HepG2 (cell line): ENCODE measurements at regions not wholly inside any gene's neighbourhood (a gene's known extent, or its start where the extent isn't known, plus 50 kb on each side); places are given as distances from the start of the nearest gene placed in this dataset.

ENCODE experiments used
- ATAC-seq: fragments of 200-7000 bp; cut with Tn5 transposase; 3 replicates; pipeline ENCODE4 v1.9.1; 2020; ENCODE audit warnings: mild to moderate bottlenecking, moderate library complexity
- BruUV-seq: library from RNA; stranded (reverse); fragments of 400-500 nt; replicated peaks from 2 replicates; lab custom pipeline; 2021; lab: Mats Ljungman, UMichigan
- CTCF ChIA-PET: fragments of 300-600 bp; formaldehyde crosslinking; extraction: SDS; loops from one replicate; lab custom pipeline; 2021; ENCODE audit warnings: low total read pairs, inconsistent platforms, low intra/inter-chr PET ratio; lab: Yijun Ruan, JAX
- POLR2A ChIA-PET: fragments of 350-600 bp; sonication (Branson Sonifier 250); formaldehyde crosslinking; loops from one replicate; lab custom pipeline; 2020; ENCODE audit warnings: antibody characterized with exemption, inconsistent platforms; lab: Yijun Ruan, JAX
- DNase-seq: peaks from one replicate; pipeline ENCODE4 v3.0.0-alpha.2; 2015; ENCODE audit warnings: low spot score
- FAIRE-seq: peaks from 3 replicates; lab custom pipeline; 2011; peaks lifted over from hg19 to GRCh38; lab: Jason Lieb, UNC
- H2AFZ ChIP-seq: one replicate; pipeline ENCODE4 v1.6.1; 2011; ENCODE audit warnings: low read length, inconsistent platforms
- H3K27ac ChIP-seq: fragments of 300-600 bp; 3 replicates; pipeline ENCODE4 v1.8.0; 2011; ENCODE audit warnings: mixed run types, mild to moderate bottlenecking, mixed read lengths, low read length, inconsistent platforms; ENCODE audit not compliant: insufficient read depth; ENCODE audit errors: extremely low read length
- H3K27me3 ChIP-seq, 2 experiments: fragments of 200-600 bp in 1 of 2; 2 replicates in 1 of 2; 3 replicates in 1 of 2; pipeline versions ENCODE4 v1.6.0 to v1.8.0; 2011; ENCODE audit warnings: low read length in 2 of 2, mild to moderate bottlenecking in 2 of 2, moderate library complexity in 2 of 2, inconsistent platforms in 1 of 2; ENCODE audit not compliant: insufficient read depth in 2 of 2, control insufficient read depth in 1 of 2
- H3K36me3 ChIP-seq, 2 experiments: fragments of 200-600 bp in 1 of 2; replicated peaks in 1 of 2; 2 replicates in 1 of 2; 3 replicates in 1 of 2; pipeline versions ENCODE4 v1.5.1 to v1.8.0; 2011; ENCODE audit warnings: low read length in 2 of 2, inconsistent platforms in 1 of 2; ENCODE audit not compliant: insufficient read depth in 2 of 2, control insufficient read depth in 1 of 2
- H3K4me1 ChIP-seq: 2 replicates; pipeline ENCODE4 v1.5.1; 2012; ENCODE audit warnings: low read length, inconsistent platforms; ENCODE audit not compliant: insufficient read depth
- H3K4me2 ChIP-seq: 2 replicates; pipeline ENCODE4 v1.6.0; 2011; ENCODE audit warnings: low read depth, low read length, inconsistent platforms
- H3K4me3 ChIP-seq, 3 experiments: fragments of 200-600 bp in 1 of 3; sonication (generic), shearing (Covaris generic) in 1 of 3; replicated peaks in 1 of 3; 2 replicates each; pipeline ENCODE4 v1.5.1; 2011 to 2016; ENCODE audit warnings: low read length in 3 of 3, inconsistent platforms in 2 of 3, low read depth in 2 of 3, mild to moderate bottlenecking in 2 of 3, control low read depth in 1 of 3, mixed read lengths in 1 of 3; ENCODE audit not compliant: insufficient read depth in 1 of 3
- H3K79me2 ChIP-seq: one replicate; pipeline ENCODE4 v1.6.1; 2011; ENCODE audit warnings: low read length, inconsistent platforms; ENCODE audit not compliant: insufficient read depth
- H3K9ac ChIP-seq: 2 replicates; pipeline ENCODE4 v1.6.0; 2011; ENCODE audit warnings: mild to moderate bottlenecking, low read depth, low read length, inconsistent platforms; ENCODE audit not compliant: insufficient read depth
- H3K9me3 ChIP-seq: 2 replicates; pipeline ENCODE4 v1.5.1; 2012; ENCODE audit warnings: mild to moderate bottlenecking, low read length
- H4K20me1 ChIP-seq: 2 replicates; pipeline ENCODE4 v1.6.0; 2011; ENCODE audit warnings: inconsistent platforms, mild to moderate bottlenecking, low read length, moderate library complexity; ENCODE audit not compliant: insufficient read depth
- AGO2 ChIP-seq: fragments of 200-400 bp; formaldehyde crosslinking; optimal IDR thresholded peaks from 2 replicates; pipeline ENCODE3; 2017; ENCODE audit warnings: mild to moderate bottlenecking, low read depth, low read length, moderate library complexity
- CENPX ChIP-seq: sonication (generic); formaldehyde crosslinking; IDR thresholded peaks from 2 replicates; pipeline ENCODE4 v1.9.0; 2021; ENCODE audit warnings: mild to moderate bottlenecking, missing genetic modification reagents, moderate library complexity
- CHD2 ChIP-seq: IDR thresholded peaks from 2 replicates; pipeline ENCODE4 v1.6.1; 2011; ENCODE audit warnings: low read depth, low read length, improper control_type of control experiment
- ONECUT2 ChIP-seq: sonication (generic); formaldehyde crosslinking; IDR thresholded peaks from 2 replicates; pipeline ENCODE4 v1.4.0; 2020; ENCODE audit warnings: missing genetic modification reagents
- PITX1 ChIP-seq: sonication (generic); formaldehyde crosslinking; IDR thresholded peaks from 2 replicates; pipeline ENCODE4 v1.5.1; 2020; ENCODE audit warnings: mild to moderate bottlenecking, missing genetic modification reagents
- PTBP1 ChIP-seq: fragments of 200-400 bp; formaldehyde crosslinking; IDR thresholded peaks from 2 replicates; pipeline ENCODE4 v1.6.1; 2018; ENCODE audit warnings: low read length, low read depth; ENCODE audit not compliant: poor library complexity, severe bottlenecking
- ZNF124 ChIP-seq: sonication (generic); formaldehyde crosslinking; IDR thresholded peaks from 2 replicates; pipeline ENCODE4 v1.4.0; 2020; ENCODE audit warnings: missing genetic modification reagents
- ZNF460 ChIP-seq: sonication (generic); formaldehyde crosslinking; IDR thresholded peaks from 2 replicates; pipeline ENCODE4 v1.5.1; 2020; ENCODE audit warnings: missing genetic modification reagents, mild to moderate bottlenecking, borderline replicate concordance
- ZNF766 ChIP-seq: sonication (generic); formaldehyde crosslinking; IDR thresholded peaks from 2 replicates; pipeline ENCODE4 v1.5.0; 2020; ENCODE audit warnings: missing genetic modification reagents, borderline replicate concordance
- WGBS: methylation state at CpG from one replicate; pipeline ENCODE4 v1.1.6; 2017; ENCODE audit warnings: low lambda C conversion rate; 5-methylcytosine and 5-hydroxymethylcytosine counted together
- in situ Hi-C: cut with HindIII; loops from 2 replicates; pipeline ENCODE4 v1.10.0; 2017; ENCODE audit warnings: low pct_unique_long_range_greater_than_20kb; ENCODE audit not compliant: extremely low pct_ligation_motif_present
- intact Hi-C: fragments of 100-400 bp; cut with micrococcal nuclease; formaldehyde crosslinking; loops from one replicate; pipeline ENCODE4 v1.10.0; 2022; ENCODE audit not compliant: unreplicated experiment
- TF ChIP-seq, protein P1 (sequence below): sonication (generic); formaldehyde crosslinking; IDR thresholded peaks from 2 replicates; pipeline ENCODE4 v1.4.0; 2020; ENCODE audit warnings: missing genetic modification reagents, borderline replicate concordance
- TF ChIP-seq, protein P2 (sequence below): sonication (generic); formaldehyde crosslinking; IDR thresholded peaks from 2 replicates; pipeline ENCODE4 v1.4.0; 2020; ENCODE audit warnings: mild to moderate bottlenecking, missing genetic modification reagents

DNA sequence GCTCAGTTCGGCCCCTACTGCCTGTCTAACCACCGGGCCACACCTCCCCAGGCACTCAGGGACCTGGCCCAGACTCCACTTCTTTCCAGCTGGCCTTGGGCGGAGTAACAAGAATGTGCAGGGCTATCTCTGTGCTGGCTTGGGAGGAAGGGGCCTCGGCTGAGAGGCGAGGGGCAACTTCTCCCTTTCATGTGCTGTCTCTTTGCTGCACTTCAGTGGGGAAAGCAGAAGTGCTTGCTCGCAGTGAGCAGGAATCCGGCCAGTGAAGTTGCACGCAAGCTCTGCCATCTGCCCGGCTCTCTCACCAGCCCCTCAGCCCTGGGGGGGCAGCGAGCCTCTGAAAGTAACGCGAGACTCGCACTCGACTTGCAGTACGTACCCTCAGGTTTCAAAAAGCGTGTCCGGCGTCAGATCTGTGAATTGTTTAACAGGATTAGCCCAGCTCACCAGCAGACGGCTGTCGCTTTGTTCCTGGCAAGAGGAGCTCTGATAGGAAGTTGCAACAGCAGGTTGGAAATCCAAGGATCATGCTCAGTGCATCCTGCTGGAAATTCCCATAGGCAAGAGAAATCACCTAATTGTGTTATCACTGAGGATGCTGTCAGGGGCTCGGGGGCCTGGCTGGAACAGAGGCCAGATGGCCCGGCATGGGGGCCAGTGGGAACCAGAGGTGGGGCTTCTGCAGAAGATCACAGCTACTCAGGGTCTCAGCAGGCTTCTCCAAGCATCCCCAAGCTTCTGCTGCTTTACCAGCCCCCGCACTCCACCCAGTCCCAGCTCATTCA is 221.1 kb downstream of the NPHP4 start:
- no peak overlapping the region for H3K4me2 ChIP-seq
- no peak overlapping the region for H3K27ac ChIP-seq
- TF ChIP-seq CHD2 (peak; percentile 67), CENPX (no peak)
- TF ChIP-seq, all 625 proteins: peak for 1
- ATAC-seq: no peak; the same call in 2 of the 3 replicates
- in situ Hi-C loops (no loop called here), intact Hi-C loops (no loop called here)
- peak; percentile 5 for DNase-seq
- Histone ChIP-seq H3K27me3 (peaks cover 6 to 83% of the 10 kb centered on the region in 2 experiments), H3K4me3 (no peak overlapping the region), H3K9me3 (no peaks in the 10 kb centered on the region), H2AFZ (no peak overlapping the region), H4K20me1 (no peaks in the 10 kb centered on the region), H3K79me2 (no peaks in the 10 kb centered on the region), H3K9ac (no peak overlapping the region), H3K36me3 (no peaks in the 10 kb centered on the region), H3K4me1 (no peaks in the 10 kb centered on the region)
- no peak for FAIRE-seq
- ChIA-PET POLR2A (no interaction called here), CTCF (no interaction called here)
- WGBS: 60% methylated on average over 1 of the region's 23 CpGs
- no TSS peak for BruUV-seq

DNA sequence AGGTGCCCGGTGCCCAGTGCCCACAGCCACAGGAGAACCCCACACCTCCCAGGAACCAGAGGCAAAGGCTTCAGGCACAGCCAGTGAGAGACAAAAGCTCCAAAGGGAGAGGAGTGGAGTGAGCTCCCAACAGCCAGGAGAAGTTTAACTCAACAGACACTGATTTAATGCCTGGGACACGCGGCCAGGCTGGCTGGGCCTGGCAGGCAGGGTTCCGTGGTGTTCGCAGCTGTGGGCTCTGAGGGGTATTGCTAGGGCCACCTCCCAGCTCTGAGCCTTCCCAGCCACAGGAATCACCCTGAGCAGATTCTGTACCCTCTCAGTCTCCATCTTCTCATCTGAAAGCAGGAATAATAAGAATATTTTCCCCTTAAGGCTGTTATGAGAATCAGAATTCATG is 222.5 kb downstream of the NPHP4 start:
- Histone ChIP-seq H3K4me3 (no peak overlapping the region), H3K79me2 (no peaks in the 10 kb centered on the region), H3K4me2 (no peak overlapping the region), H3K9ac (no peak overlapping the region), H3K4me1 (no peaks in the 10 kb centered on the region), H4K20me1 (0 out of 2 replicates have a peak, but pooled peaks cover 2% of the 10 kb centered on the region), H2AFZ (no peak overlapping the region), H3K27me3 (peaks cover 6 to 76% of the 10 kb centered on the region in 2 experiments), H3K36me3 (no peaks in the 10 kb centered on the region), H3K27ac (no peak overlapping the region), H3K9me3 (no peaks in the 10 kb centered on the region)
- ChIA-PET CTCF (no interaction called here), POLR2A (no interaction called here)
- TF ChIP-seq ZNF766 (no peak), PITX1 (CRISPR knock-in tag) (no peak), ZNF124 (CRISPR knock-in tag) (no peak), ZNF460 (CRISPR knock-in tag) (no peak), PTBP1 (no peak), AGO2 (no peak), ONECUT2 (CRISPR knock-in tag) (no peak)
- TF ChIP-seq, protein P1, sequence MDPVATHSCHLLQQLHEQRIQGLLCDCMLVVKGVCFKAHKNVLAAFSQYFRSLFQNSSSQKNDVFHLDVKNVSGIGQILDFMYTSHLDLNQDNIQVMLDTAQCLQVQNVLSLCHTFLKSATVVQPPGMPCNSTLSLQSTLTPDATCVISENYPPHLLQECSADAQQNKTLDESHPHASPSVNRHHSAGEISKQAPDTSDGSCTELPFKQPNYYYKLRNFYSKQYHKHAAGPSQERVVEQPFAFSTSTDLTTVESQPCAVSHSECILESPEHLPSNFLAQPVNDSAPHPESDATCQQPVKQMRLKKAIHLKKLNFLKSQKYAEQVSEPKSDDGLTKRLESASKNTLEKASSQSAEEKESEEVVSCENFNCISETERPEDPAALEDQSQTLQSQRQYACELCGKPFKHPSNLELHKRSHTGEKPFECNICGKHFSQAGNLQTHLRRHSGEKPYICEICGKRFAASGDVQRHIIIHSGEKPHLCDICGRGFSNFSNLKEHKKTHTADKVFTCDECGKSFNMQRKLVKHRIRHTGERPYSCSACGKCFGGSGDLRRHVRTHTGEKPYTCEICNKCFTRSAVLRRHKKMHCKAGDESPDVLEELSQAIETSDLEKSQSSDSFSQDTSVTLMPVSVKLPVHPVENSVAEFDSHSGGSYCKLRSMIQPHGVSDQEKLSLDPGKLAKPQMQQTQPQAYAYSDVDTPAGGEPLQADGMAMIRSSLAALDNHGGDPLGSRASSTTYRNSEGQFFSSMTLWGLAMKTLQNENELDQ (CRISPR knock-in tag): no peak
- TF ChIP-seq, protein P2, sequence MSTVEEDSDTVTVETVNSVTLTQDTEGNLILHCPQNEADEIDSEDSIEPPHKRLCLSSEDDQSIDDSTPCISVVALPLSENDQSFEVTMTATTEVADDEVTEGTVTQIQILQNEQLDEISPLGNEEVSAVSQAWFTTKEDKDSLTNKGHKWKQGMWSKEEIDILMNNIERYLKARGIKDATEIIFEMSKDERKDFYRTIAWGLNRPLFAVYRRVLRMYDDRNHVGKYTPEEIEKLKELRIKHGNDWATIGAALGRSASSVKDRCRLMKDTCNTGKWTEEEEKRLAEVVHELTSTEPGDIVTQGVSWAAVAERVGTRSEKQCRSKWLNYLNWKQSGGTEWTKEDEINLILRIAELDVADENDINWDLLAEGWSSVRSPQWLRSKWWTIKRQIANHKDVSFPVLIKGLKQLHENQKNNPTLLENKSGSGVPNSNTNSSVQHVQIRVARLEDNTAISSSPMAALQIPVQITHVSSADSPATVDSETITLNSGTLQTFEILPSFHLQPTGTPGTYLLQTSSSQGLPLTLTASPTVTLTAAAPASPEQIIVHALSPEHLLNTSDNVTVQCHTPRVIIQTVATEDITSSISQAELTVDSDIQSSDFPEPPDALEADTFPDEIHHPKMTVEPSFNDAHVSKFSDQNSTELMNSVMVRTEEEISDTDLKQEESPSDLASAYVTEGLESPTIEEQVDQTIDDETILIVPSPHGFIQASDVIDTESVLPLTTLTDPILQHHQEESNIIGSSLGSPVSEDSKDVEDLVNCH (CRISPR knock-in tag): no peak
- 0% methylated on average over 5 of the region's 5 CpGs for WGBS
- in situ Hi-C loops: no loop called here
- intact Hi-C loops: no loop called here
- no TSS peak for BruUV-seq
- no peak for DNase-seq
- no peak for ATAC-seq
- no peak for FAIRE-seq
